Type B pancreatic cell (in vitro differentiated cells): ENCODE measurements at regions not wholly inside any gene's neighbourhood (a gene's known extent, or its start where the extent isn't known, plus 50 kb on each side); places are given as distances from the start of the nearest gene placed in this dataset.
A peak's percentile ranks its signal among the peaks of the same experiment; 100 is the strongest.

ENCODE experiments used
- DNase-seq: peaks from one replicate; pipeline ENCODE4 v3.0.0; 2021; ENCODE audit warnings: mixed read lengths; ENCODE audit not compliant: unreplicated experiment; ENCODE audit errors: extremely low spot score
- H3K27ac Mint-ChIP-seq: 2 replicates; pipeline ENCODE4 v1.8.0; 2021; ENCODE audit warnings: mild to moderate bottlenecking, mixed read lengths
- H3K27me3 Mint-ChIP-seq: 2 replicates; pipeline ENCODE4 v1.8.0; 2021; ENCODE audit warnings: mixed read lengths
- H3K36me3 Mint-ChIP-seq: 2 replicates; pipeline ENCODE4 v1.8.0; 2021; ENCODE audit warnings: mixed read lengths
- H3K4me1 Mint-ChIP-seq: one replicate; pipeline ENCODE4 v1.8.0; 2021; ENCODE audit warnings: mixed read lengths; ENCODE audit not compliant: unreplicated experiment
- H3K4me3 Mint-ChIP-seq: 2 replicates; pipeline ENCODE4 v1.8.0; 2021; ENCODE audit warnings: mild to moderate bottlenecking, mixed read lengths
- H3K9me3 Mint-ChIP-seq: 2 replicates; pipeline ENCODE4 v1.8.0; 2021; ENCODE audit warnings: mixed read lengths
- TF ChIP-seq, protein P1 (sequence below): fragments of 200-600 bp; sonication (generic); conservative IDR thresholded peaks from 2 replicates; pipeline ENCODE4 v1.5.0; 2021; ENCODE audit warnings: antibody characterized with exemption, mild to moderate bottlenecking

DNA sequence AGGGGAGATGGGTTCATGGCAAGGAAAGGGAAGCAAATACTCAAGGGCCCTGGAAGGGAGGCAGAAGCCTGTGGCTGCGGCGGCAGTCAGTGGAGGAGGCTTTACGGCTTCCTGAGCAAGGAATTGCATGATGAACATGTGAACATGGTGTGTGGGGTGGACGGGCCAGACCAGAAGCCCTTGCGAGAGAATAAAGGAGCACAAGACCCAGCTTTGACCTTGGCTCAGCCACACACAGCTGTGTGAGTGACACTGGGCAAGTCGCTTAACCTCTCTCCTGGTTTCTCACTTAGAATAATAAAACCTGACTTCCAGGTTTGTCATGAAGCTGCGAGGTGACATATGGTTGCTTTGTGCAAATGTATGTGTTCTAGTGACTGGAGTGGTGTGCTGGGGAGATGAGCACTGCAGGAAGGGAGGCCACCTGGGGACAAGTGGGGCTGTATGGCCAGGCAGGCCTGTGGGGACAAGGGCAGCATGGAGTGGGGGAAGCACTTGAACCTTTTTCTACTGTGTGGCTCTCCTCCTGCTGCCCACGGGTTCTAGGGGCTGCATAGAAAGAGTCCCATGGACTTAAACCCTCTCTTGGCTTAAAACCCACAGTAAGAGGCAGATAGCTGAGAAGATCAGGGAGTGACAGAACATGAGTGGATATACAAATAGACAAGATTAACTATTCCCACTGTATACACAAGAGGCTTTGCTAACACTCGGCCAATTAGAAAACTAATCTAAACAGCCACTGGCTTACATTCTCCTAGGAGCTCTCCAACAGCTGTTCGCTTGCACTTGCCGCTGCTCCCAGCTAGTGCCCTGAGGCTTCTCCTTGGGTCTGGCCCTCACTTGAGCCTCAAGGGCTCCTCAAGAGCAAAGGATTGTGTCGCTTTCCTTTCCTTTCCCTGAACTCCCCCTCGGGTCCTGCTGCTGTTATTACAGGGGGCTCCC, 67.3 kb upstream of the CDON start:
- DNase-seq, result no peak
- peak overlapping the region; percentile 39 for H3K4me3 Mint-ChIP-seq
- H3K27ac Mint-ChIP-seq, result peak overlapping the region; percentile 73
- H3K4me1 Mint-ChIP-seq, result peaks cover 59% of the 10 kb centered on the region
- peaks cover 5% of the 10 kb centered on the region for H3K9me3 Mint-ChIP-seq
- H3K36me3 Mint-ChIP-seq, result no peaks in the 10 kb centered on the region
- H3K27me3 Mint-ChIP-seq, result peaks cover 11% of the 10 kb centered on the region
- TF ChIP-seq, protein P1, sequence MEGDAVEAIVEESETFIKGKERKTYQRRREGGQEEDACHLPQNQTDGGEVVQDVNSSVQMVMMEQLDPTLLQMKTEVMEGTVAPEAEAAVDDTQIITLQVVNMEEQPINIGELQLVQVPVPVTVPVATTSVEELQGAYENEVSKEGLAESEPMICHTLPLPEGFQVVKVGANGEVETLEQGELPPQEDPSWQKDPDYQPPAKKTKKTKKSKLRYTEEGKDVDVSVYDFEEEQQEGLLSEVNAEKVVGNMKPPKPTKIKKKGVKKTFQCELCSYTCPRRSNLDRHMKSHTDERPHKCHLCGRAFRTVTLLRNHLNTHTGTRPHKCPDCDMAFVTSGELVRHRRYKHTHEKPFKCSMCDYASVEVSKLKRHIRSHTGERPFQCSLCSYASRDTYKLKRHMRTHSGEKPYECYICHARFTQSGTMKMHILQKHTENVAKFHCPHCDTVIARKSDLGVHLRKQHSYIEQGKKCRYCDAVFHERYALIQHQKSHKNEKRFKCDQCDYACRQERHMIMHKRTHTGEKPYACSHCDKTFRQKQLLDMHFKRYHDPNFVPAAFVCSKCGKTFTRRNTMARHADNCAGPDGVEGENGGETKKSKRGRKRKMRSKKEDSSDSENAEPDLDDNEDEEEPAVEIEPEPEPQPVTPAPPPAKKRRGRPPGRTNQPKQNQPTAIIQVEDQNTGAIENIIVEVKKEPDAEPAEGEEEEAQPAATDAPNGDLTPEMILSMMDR, result no peak

DNA sequence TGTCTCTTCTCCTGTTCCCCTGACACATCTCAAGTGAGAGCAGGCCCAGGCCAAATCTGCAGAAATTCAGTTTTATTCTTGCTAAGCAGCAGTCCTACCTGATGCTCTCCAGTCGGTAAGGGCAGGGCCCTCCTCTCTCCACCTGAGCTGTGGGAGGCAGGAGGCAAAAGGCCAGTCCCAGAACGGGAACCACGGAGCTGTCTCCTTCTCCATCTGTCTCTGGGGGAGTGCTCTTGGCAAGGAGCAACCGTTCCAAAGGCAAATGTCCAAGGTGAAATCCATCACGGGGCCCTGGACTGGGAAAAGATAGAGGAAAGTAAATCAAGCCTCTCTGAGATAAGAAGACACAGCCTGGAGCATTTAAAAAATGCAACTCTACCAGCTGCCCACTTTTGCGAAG, 65.2 kb upstream of the CDON start:
- no peak overlapping the region for H3K27ac Mint-ChIP-seq
- H3K4me1 Mint-ChIP-seq, result peaks cover 56% of the 10 kb centered on the region
- DNase-seq, result no peak
- peaks cover 5% of the 10 kb centered on the region for H3K9me3 Mint-ChIP-seq
- no peak overlapping the region for H3K4me3 Mint-ChIP-seq
- peaks cover 4% of the 10 kb centered on the region for H3K27me3 Mint-ChIP-seq
- no peaks in the 10 kb centered on the region for H3K36me3 Mint-ChIP-seq
- TF ChIP-seq, protein P1, result no peak

DNA sequence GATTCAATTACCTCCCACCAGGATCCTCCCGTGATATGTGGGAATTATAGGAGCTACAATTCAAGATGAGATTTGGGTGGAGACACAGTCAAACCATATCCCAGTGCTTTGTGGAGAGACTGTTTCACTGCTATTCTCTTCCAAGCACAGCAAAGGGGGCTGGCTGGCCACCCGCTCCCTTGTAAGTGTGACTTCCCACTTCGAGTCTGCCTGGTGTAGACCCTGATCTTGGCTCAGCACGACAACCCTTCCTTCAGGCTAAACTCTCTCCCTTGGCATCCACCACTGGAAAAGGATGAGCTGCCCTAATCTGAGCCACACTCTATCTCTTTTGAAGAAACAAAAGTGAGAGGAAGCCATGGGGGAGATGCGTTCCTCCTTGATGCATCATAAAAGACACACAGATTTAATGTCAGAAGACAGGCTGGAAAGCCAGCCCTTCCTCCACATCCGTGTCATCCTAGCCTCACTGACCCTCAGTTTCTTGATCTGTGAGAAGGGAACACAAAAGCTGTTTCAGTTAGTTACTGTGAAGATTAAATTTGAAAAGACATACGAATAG, 64.7 kb upstream of the CDON start:
- Mint-ChIP-seq H3K36me3 (no peaks in the 10 kb centered on the region), H3K27ac (no peak overlapping the region), H3K9me3 (peaks cover 5% of the 10 kb centered on the region), H3K4me1 (peaks cover 56% of the 10 kb centered on the region), H3K27me3 (peaks cover 2% of the 10 kb centered on the region), H3K4me3 (no peak overlapping the region)
- TF ChIP-seq, protein P1, result no peak
- no peak for DNase-seq

DNA sequence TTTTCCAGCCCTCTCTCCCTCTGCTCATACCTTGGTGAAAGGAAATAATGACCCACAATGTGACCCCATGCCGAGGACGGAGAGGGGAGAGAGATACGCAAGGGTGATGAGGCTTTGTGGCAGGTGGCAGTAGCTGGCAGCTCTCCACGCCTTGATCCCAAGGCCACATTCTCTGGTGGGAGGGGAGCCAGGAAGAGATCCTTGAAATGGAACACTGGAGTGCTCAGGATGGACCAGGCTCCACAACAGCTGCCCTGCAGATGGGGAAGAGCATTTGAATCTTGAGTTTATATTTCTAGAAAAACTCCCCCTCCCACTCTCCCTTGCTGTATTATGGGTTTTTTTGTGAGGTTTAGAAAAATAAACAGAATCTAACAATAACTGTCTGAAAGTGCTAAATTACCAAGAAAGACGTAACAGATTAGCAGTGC, 61.6 kb upstream of the CDON start:
- H3K4me3 Mint-ChIP-seq, result no peak overlapping the region
- H3K4me1 Mint-ChIP-seq, result peaks cover 42% of the 10 kb centered on the region
- no peaks in the 10 kb centered on the region for H3K36me3 Mint-ChIP-seq
- peaks cover 2% of the 10 kb centered on the region for H3K27me3 Mint-ChIP-seq
- H3K27ac Mint-ChIP-seq, result no peak overlapping the region
- TF ChIP-seq, protein P1, result no peak
- DNase-seq, result no peak
- H3K9me3 Mint-ChIP-seq, result no peaks in the 10 kb centered on the region

DNA sequence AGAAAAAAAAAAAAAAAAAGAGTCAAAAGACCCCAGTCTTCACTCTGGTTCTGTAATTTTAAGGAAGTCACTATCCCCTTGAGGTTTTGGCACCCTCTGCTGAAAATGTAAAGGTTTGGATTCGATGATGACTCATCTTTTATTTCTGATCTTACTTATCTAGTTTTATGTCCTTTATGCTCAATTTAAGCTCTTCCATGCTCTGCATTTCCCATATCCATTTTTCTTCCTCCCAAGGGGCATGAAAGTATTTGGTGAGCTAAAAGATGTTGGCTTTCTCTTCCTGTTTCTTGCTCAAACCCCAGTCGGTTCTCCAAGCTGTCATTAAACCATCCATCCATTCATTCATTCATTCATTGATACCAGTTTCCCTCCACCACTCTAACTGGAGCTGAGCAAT, 61.0 kb upstream of the CDON start:
- DNase-seq, result no peak
- TF ChIP-seq, protein P1, result no peak
- no peak overlapping the region for H3K4me3 Mint-ChIP-seq
- H3K9me3 Mint-ChIP-seq, result no peaks in the 10 kb centered on the region
- peaks cover 2% of the 10 kb centered on the region for H3K27me3 Mint-ChIP-seq
- H3K36me3 Mint-ChIP-seq, result no peaks in the 10 kb centered on the region
- H3K4me1 Mint-ChIP-seq, result peaks cover 46% of the 10 kb centered on the region
- H3K27ac Mint-ChIP-seq, result no peak overlapping the region
